Endothelial cell of umbilical vein (primary cell): ENCODE measurements at regions not wholly inside any gene's neighbourhood (a gene's known extent, or its start where the extent isn't known, plus 50 kb on each side); places are given as distances from the start of the nearest gene placed in this dataset.

ENCODE experiments used
- BruUV-seq: library from RNA; stranded (reverse); fragments of 400-500 nt; replicated peaks from 2 replicates; lab custom pipeline; 2021; lab: Mats Ljungman, UMichigan
- CTCF ChIA-PET: fragments of 300-600, 350-600 bp; sonication (Branson Sonifier 250); formaldehyde crosslinking; loops from one replicate; lab custom pipeline; 2021; ENCODE audit warnings: antibody characterized with exemption, inconsistent platforms; lab: Charles Lee
- POLR2A ChIA-PET: fragments of 300-600, 350-600 bp; sonication (Branson Sonifier 250); formaldehyde crosslinking; loops from one replicate; lab custom pipeline; 2021; ENCODE audit warnings: antibody characterized with exemption, inconsistent platforms; lab: Charles Lee
- DNase-seq: peaks from one replicate; pipeline ENCODE4 v3.0.0-alpha.2; 2011; ENCODE audit warnings: low read depth, low spot score
- FAIRE-seq: peaks from 2 replicates; lab custom pipeline; 2011; peaks lifted over from hg19 to GRCh38; lab: Jason Lieb, UNC
- H2AFZ ChIP-seq: 2 replicates; pipeline ENCODE4 v1.6.0; 2012; ENCODE audit warnings: low read depth, low read length, control low read depth, inconsistent platforms
- H3K27ac ChIP-seq: 2 replicates; pipeline ENCODE4 v1.5.1; 2011; ENCODE audit warnings: low read depth, mild to moderate bottlenecking, control low read depth, low read length, moderate library complexity; ENCODE audit not compliant: insufficient read depth
- H3K27me3 ChIP-seq, 2 experiments: 2 replicates each; pipeline versions ENCODE4 v1.6.0 to v1.6.1; 2011; ENCODE audit warnings: low read length in 2 of 2, mixed read lengths in 1 of 2; ENCODE audit not compliant: control insufficient read depth in 2 of 2, insufficient read depth in 2 of 2
- H3K36me3 ChIP-seq, 2 experiments: 2 replicates in 1 of 2; 3 replicates in 1 of 2; pipeline ENCODE4 v1.5.1; 2011; ENCODE audit warnings: low read length in 2 of 2, mild to moderate bottlenecking in 1 of 2, moderate library complexity in 1 of 2; ENCODE audit not compliant: control insufficient read depth in 2 of 2, insufficient read depth in 2 of 2; ENCODE audit errors: extremely low read depth in 1 of 2
- H3K4me1 ChIP-seq: 3 replicates; pipeline ENCODE4 v1.5.1; 2011; ENCODE audit warnings: mild to moderate bottlenecking, low read length; ENCODE audit not compliant: control insufficient read depth, insufficient read depth; ENCODE audit errors: extremely low read depth
- H3K4me2 ChIP-seq: 2 replicates; pipeline ENCODE4 v1.6.1; 2011; ENCODE audit warnings: low read length, control low read depth, mixed read lengths; ENCODE audit not compliant: insufficient read depth
- H3K4me3 ChIP-seq, 3 experiments: fragments of 200-600 bp in 1 of 3; sonication (generic), shearing (Covaris generic) in 1 of 3; replicated peaks in 1 of 3; 2 replicates each; pipeline ENCODE4 v1.5.1; 2011 to 2016; ENCODE audit warnings: control low read depth in 3 of 3, low read length in 3 of 3, mild to moderate bottlenecking in 2 of 3, inconsistent platforms in 1 of 3, low read depth in 1 of 3, moderate library complexity in 1 of 3; ENCODE audit not compliant: insufficient read depth in 1 of 3
- H3K79me2 ChIP-seq: 2 replicates; pipeline ENCODE4 v1.6.0; 2012; ENCODE audit warnings: low read length, inconsistent platforms; ENCODE audit not compliant: control insufficient read depth, insufficient read depth
- H3K9ac ChIP-seq: replicated peaks from 2 replicates; pipeline ENCODE3; 2011; ENCODE audit warnings: low read length, control low read depth; ENCODE audit not compliant: insufficient read depth; ENCODE audit errors: extremely low read depth
- H3K9me1 ChIP-seq: replicated peaks from 3 replicates; pipeline ENCODE4 v1.6.0; 2011; ENCODE audit warnings: mild to moderate bottlenecking, low read length; ENCODE audit not compliant: control insufficient read depth, insufficient read depth; ENCODE audit errors: extremely low read depth
- H3K9me3 ChIP-seq: replicated peaks from 2 replicates; pipeline ENCODE4 v1.5.1; 2012; ENCODE audit warnings: low read length, inconsistent platforms; ENCODE audit not compliant: control insufficient read depth, insufficient read depth
- H4K20me1 ChIP-seq: replicated peaks from 2 replicates; pipeline ENCODE3; 2011; ENCODE audit warnings: mild to moderate bottlenecking, low read length; ENCODE audit not compliant: control insufficient read depth, insufficient read depth; ENCODE audit errors: extremely low read depth
- CTCF ChIP-seq, 2 donors: IDR thresholded peaks; 1 replicate in 1 of 2; 2 replicates in 1 of 2; pipeline ENCODE4 v1.5.1; 2011; ENCODE audit warnings: low read length in 2 of 2, mild to moderate bottlenecking in 2 of 2, moderate library complexity in 2 of 2, control low read depth in 1 of 2, inconsistent platforms in 1 of 2, low read depth in 1 of 2; ENCODE audit not compliant: insufficient read depth in 1 of 2; ENCODE audit errors: extremely low read depth in 1 of 2
- EZH2 ChIP-seq: IDR thresholded peaks from 2 replicates; pipeline ENCODE4 v1.6.1; 2012; ENCODE audit warnings: borderline replicate concordance, low read depth, mild to moderate bottlenecking, moderate library complexity, low read length, inconsistent platforms; ENCODE audit not compliant: severe bottlenecking
- FOS ChIP-seq: IDR thresholded peaks from 2 replicates; pipeline ENCODE4 v1.6.1; 2011; ENCODE audit warnings: mild to moderate bottlenecking, low read length, moderate library complexity, borderline replicate concordance; ENCODE audit not compliant: insufficient read depth
- GATA2 ChIP-seq: IDR thresholded peaks from 2 replicates; pipeline ENCODE4 v1.7.0; 2011; ENCODE audit warnings: low read depth, mild to moderate bottlenecking, moderate library complexity, mixed read lengths, low read length; ENCODE audit not compliant: insufficient read length, insufficient read depth
- JUN ChIP-seq: IDR thresholded peaks from 2 replicates; pipeline ENCODE4 v1.6.1; 2011; ENCODE audit warnings: borderline replicate concordance, low read depth; ENCODE audit not compliant: insufficient read length, insufficient read depth
- MAX ChIP-seq: IDR thresholded peaks from 2 replicates; pipeline ENCODE4 v1.6.1; 2011; ENCODE audit not compliant: insufficient read depth, insufficient read length
- MYC ChIP-seq: IDR thresholded peaks from one replicate; pipeline ENCODE4 v1.6.1; 2011; ENCODE audit warnings: mild to moderate bottlenecking, low read depth, low read length
- POLR2A ChIP-seq: IDR thresholded peaks from 2 replicates; pipeline ENCODE4 v1.6.1; 2012; ENCODE audit warnings: low read depth, mild to moderate bottlenecking, control low read depth, low read length
- POLR2AphosphoS5 ChIP-seq: IDR thresholded peaks from 2 replicates; pipeline ENCODE4 v1.6.1; 2012; ENCODE audit warnings: low read depth, mild to moderate bottlenecking, control low read depth, low read length, moderate library complexity; ENCODE audit not compliant: insufficient read depth
- dilution Hi-C: fragments of 300-500 bp; cut with MboI; formaldehyde crosslinking; loops from one replicate; pipeline ENCODE4 v1.15.0; 2019; ENCODE audit warnings: low sequenced_read_pairs; ENCODE audit not compliant: extremely low pct_ligation_motif_present
- intact Hi-C: fragments of 100-400 bp; cut with micrococcal nuclease; formaldehyde crosslinking; loops from one replicate; pipeline ENCODE4 v1.10.0; 2022

DNA sequence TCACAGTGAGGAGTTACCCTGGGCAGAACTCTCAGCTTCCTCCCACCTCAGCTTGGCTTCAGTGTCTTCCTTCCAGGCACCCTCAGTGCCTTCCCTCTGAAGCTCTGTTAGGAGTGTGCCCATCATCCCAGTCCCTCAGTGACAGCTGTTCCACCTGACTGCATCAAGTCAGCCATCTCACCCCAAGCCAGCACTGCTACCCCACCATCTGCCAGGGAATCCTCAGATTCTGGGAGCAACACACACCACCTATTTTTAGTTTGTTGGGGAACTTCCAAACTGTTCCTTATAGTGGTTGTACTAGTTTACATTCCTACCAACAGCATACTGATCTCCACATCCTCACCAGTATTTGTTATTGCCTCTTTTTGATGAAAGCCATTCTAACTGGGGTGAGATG, 182.9 kb downstream of the RELL1 start:
- no peak for FAIRE-seq
- DNase-seq, result no peak
- intact Hi-C loops (no loop called here), dilution Hi-C loops (no loop called here)
- POLR2A ChIA-PET, result no interaction called here
- Histone ChIP-seq H3K27ac (no peak overlapping the region), H3K27me3 (no peaks in the 10 kb centered on the region), H3K4me1 (no peaks in the 10 kb centered on the region), H3K9me1 (no peaks in the 10 kb centered on the region), H3K9ac (no peak overlapping the region), H3K79me2 (no peaks in the 10 kb centered on the region), H4K20me1 (no peaks in the 10 kb centered on the region), H2AFZ (no peak overlapping the region), H3K4me3 (no peak overlapping the region), H3K4me2 (no peak overlapping the region), H3K9me3 (no peaks in the 10 kb centered on the region), H3K36me3 (no peaks in the 10 kb centered on the region)
- TF ChIP-seq MYC (no peak), FOS (no peak), JUN (no peak), POLR2A (no peak), MAX (no peak), GATA2 (no peak), CTCF (IDR thresholded peaks at IDR 0.05; ENCODE audit: extremely low read depth in 1 of 2, insufficient read depth in 1 of 2, low read depth in 1 of 2, low read length in 2 of 2) (no peak), EZH2 (no peak), POLR2AphosphoS5 (no peak)
- BruUV-seq, result no TSS peak
- CTCF ChIA-PET, result no interaction called here
